ENCODE measurements at regions not wholly inside any gene's neighbourhood (a gene's known extent, or its start where the extent isn't known, plus 50 kb on each side); places are given as distances from the start of the nearest gene placed in this dataset.

- no peak for DNase-seq
Observed at GRCh38 chr13:33891196-33891742, 73.3 kb downstream of the RFC3 start.

GRCh38 chr13:33893559-33893958, 75.6 kb downstream of the RFC3 start:
- no peak for DNase-seq

- no peak for DNase-seq
Observed at GRCh38 chr13:33904431-33904830, 86.5 kb downstream of the RFC3 start.

- DNase-seq: no peak
Observed at GRCh38 chr13:33908116-33908515, 90.2 kb downstream of the RFC3 start.

GRCh38 chr13:33910255-33910654, 92.3 kb downstream of the RFC3 start:
- DNase-seq: no peak

GRCh38 chr13:33911521-33911920, 93.6 kb downstream of the RFC3 start:
- DNase-seq: no peak

- DNase-seq: no peak
Observed at GRCh38 chr13:33913829-33914228, 95.9 kb downstream of the RFC3 start.

GRCh38 chr13:33917190-33917589, 99.2 kb downstream of the RFC3 start:
- no peak for DNase-seq

GRCh38 chr13:33918199-33918932, 100.4 kb downstream of the RFC3 start:
- no peak for DNase-seq

GRCh38 chr13:33919120-33919519, 101.2 kb downstream of the RFC3 start:
- no peak for DNase-seq

- DNase-seq: no peak
Observed at GRCh38 chr13:33925563-33925962, 107.6 kb downstream of the RFC3 start.

- DNase-seq: no peak
Observed at GRCh38 chr13:33927315-33927714, 109.4 kb downstream of the RFC3 start.

- DNase-seq: no peak
Observed at GRCh38 chr13:33931397-33932311, 113.7 kb downstream of the RFC3 start.

- DNase-seq: no peak
Observed at GRCh38 chr13:33932769-33933406, 114.9 kb downstream of the RFC3 start.

- DNase-seq: no peak
Observed at GRCh38 chr13:33933810-33934209, 115.9 kb downstream of the RFC3 start.

GRCh38 chr13:33934343-33934742, 116.4 kb downstream of the RFC3 start:
- DNase-seq: no peak

- no peak for DNase-seq
Observed at GRCh38 chr13:33934951-33935371, 117.0 kb downstream of the RFC3 start.

- DNase-seq: no peak
Observed at GRCh38 chr13:33935969-33936368, 118.0 kb downstream of the RFC3 start.

- DNase-seq: no peak
Observed at GRCh38 chr13:33937373-33938098, 119.6 kb downstream of the RFC3 start.

GRCh38 chr13:33940256-33940655, 122.3 kb downstream of the RFC3 start:
- no peak for DNase-seq

- DNase-seq: no peak
Observed at GRCh38 chr13:33940898-33941297, 122.9 kb downstream of the RFC3 start.

GRCh38 chr13:33945477-33945876, 127.5 kb downstream of the RFC3 start:
- no peak for DNase-seq

GRCh38 chr13:33953203-33953602, 135.3 kb downstream of the RFC3 start:
- DNase-seq: no peak
